GM12865 (cell line): ENCODE measurements at regions not wholly inside any gene's neighbourhood (a gene's known extent, or its start where the extent isn't known, plus 50 kb on each side); places are given as distances from the start of the nearest gene placed in this dataset.

Experiments used
- DNase-seq: peaks from one replicate; pipeline ENCODE4 v3.0.0; 2010; ENCODE audit warnings: low read depth
- H3K4me3 ChIP-seq: 2 replicates; pipeline ENCODE4 v1.5.1; 2011; ENCODE audit warnings: mild to moderate bottlenecking, low read depth, low read length, control low read depth
- CTCF ChIP-seq: IDR thresholded peaks from 2 replicates; pipeline ENCODE4 v1.5.1; 2011; ENCODE audit warnings: low read length, control low read depth, low read depth, inconsistent platforms; ENCODE audit not compliant: insufficient read depth; ENCODE audit errors: missing control alignments

GRCh38 chr7:25885057-25885576 lies 266.9 kb upstream of the NFE2L3 start:
- DNase-seq = no peak
- TF ChIP-seq CTCF = no peak
- H3K4me3 ChIP-seq = no peak overlapping the region

- H3K4me3 ChIP-seq = no peak overlapping the region
- no peak for DNase-seq
- no peak for TF ChIP-seq CTCF
These were observed 265.4 kb upstream of the NFE2L3 start for GRCh38 chr7:25886387-25887240.

GRCh38 chr7:25887266-25887665 lies 264.7 kb upstream of the NFE2L3 start:
- no peak for DNase-seq
- TF ChIP-seq CTCF = no peak
- no peak overlapping the region for H3K4me3 ChIP-seq

- no peak for DNase-seq
- no peak overlapping the region for H3K4me3 ChIP-seq
- no peak for TF ChIP-seq CTCF
These were observed 264.0 kb upstream of the NFE2L3 start for GRCh38 chr7:25887795-25888559.

GRCh38 chr7:25889765-25890164 lies 262.2 kb upstream of the NFE2L3 start:
- no peak overlapping the region for H3K4me3 ChIP-seq
- no peak for TF ChIP-seq CTCF
- DNase-seq = no peak

GRCh38 chr7:25891591-25891990 lies 260.4 kb upstream of the NFE2L3 start:
- TF ChIP-seq CTCF = no peak
- no peak for DNase-seq
- H3K4me3 ChIP-seq = no peak overlapping the region

GRCh38 chr7:25893436-25893835 lies 258.6 kb upstream of the NFE2L3 start:
- H3K4me3 ChIP-seq = peak overlapping the region; percentile 55; the same call in 1 of the 2 replicates
- no peak for TF ChIP-seq CTCF
- no peak for DNase-seq
